ENCODE measurements at regions not wholly inside any gene's neighbourhood (a gene's known extent, or its start where the extent isn't known, plus 50 kb on each side); places are given as distances from the start of the nearest gene placed in this dataset.

DNA sequence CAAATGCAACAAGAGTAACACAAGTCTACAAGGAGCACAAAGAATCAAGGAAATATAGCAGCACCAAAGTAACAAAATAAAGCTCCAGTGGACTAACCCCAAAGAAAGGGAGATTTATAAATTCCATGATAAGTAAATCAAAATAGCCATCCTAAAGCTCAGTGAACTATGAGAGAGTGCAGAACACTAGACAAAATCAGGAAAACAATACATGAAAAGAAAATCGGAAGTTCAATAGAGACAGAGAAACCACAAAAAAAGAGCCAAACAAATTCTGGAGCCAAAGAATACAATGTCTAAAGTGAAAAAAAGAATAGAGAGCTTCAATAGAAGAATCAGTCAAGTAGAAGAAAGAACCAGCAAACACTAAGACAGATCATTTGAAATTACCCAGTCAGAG lies 247.3 kb upstream of the TENT5A start:
- Mint-ChIP-seq H3K9me3 (no peaks in the 10 kb centered on the region), H3K27ac (no peak overlapping the region), H3K27me3 (ENCODE audit: low read depth) (no peaks in the 10 kb centered on the region), H3K36me3 (ENCODE audit: low read depth) (no peaks in the 10 kb centered on the region), H3K4me1 (no peaks in the 10 kb centered on the region), H3K4me3 (no peak overlapping the region)
- TF ChIP-seq, protein P1, sequence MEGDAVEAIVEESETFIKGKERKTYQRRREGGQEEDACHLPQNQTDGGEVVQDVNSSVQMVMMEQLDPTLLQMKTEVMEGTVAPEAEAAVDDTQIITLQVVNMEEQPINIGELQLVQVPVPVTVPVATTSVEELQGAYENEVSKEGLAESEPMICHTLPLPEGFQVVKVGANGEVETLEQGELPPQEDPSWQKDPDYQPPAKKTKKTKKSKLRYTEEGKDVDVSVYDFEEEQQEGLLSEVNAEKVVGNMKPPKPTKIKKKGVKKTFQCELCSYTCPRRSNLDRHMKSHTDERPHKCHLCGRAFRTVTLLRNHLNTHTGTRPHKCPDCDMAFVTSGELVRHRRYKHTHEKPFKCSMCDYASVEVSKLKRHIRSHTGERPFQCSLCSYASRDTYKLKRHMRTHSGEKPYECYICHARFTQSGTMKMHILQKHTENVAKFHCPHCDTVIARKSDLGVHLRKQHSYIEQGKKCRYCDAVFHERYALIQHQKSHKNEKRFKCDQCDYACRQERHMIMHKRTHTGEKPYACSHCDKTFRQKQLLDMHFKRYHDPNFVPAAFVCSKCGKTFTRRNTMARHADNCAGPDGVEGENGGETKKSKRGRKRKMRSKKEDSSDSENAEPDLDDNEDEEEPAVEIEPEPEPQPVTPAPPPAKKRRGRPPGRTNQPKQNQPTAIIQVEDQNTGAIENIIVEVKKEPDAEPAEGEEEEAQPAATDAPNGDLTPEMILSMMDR (IDR thresholded peaks at IDR 0.05; ENCODE audit: unreplicated experiment in 3 of 3): no peak

DNA sequence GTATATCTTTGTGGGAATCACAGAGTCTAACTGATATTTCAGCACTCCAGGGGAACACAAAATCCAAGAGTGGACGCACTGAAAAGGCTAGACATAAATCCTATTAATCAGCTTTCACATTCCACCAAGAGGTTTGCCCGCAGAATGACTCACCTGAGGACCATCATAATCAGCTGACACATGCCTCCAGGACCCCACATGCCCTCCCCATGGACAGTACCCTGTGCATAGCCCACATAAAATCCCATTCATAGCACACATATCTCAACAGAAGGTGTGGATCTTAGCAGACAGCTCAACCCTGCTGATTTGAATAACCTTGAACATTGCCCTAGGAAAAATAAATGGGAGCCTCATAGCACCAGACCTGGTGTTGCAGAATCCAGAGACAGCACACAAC lies 246.8 kb upstream of the TENT5A start:
- TF ChIP-seq, protein P1 (IDR thresholded peaks at IDR 0.05; ENCODE audit: unreplicated experiment in 3 of 3): no peak
- Mint-ChIP-seq H3K27ac (no peak overlapping the region), H3K36me3 (ENCODE audit: low read depth) (no peaks in the 10 kb centered on the region), H3K4me1 (no peaks in the 10 kb centered on the region), H3K9me3 (no peaks in the 10 kb centered on the region), H3K27me3 (ENCODE audit: low read depth) (no peaks in the 10 kb centered on the region), H3K4me3 (no peak overlapping the region)

DNA sequence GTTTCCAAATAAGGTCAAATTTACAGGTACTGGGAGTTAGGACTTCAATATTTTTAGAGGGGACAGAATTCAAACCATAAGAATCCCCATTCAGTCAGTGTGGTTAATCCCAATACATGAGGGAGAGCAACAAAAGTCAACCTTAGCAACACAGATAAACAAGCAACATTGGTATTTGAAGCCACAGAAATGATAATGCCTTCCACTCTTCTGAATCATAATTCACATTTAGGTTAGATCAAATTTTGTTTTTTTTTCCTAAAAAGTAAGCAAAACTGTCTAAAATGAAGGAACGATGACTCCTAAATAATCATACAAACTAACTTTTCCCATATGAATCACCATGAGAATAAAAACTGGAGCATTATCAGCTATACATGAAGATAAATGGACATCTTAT lies 246.0 kb upstream of the TENT5A start:
- Mint-ChIP-seq H3K9me3 (no peaks in the 10 kb centered on the region), H3K4me1 (no peaks in the 10 kb centered on the region), H3K4me3 (no peak overlapping the region), H3K27me3 (ENCODE audit: low read depth) (no peaks in the 10 kb centered on the region), H3K27ac (no peak overlapping the region), H3K36me3 (ENCODE audit: low read depth) (no peaks in the 10 kb centered on the region)
- TF ChIP-seq, protein P1 (IDR thresholded peaks at IDR 0.05; ENCODE audit: unreplicated experiment in 3 of 3): no peak

DNA sequence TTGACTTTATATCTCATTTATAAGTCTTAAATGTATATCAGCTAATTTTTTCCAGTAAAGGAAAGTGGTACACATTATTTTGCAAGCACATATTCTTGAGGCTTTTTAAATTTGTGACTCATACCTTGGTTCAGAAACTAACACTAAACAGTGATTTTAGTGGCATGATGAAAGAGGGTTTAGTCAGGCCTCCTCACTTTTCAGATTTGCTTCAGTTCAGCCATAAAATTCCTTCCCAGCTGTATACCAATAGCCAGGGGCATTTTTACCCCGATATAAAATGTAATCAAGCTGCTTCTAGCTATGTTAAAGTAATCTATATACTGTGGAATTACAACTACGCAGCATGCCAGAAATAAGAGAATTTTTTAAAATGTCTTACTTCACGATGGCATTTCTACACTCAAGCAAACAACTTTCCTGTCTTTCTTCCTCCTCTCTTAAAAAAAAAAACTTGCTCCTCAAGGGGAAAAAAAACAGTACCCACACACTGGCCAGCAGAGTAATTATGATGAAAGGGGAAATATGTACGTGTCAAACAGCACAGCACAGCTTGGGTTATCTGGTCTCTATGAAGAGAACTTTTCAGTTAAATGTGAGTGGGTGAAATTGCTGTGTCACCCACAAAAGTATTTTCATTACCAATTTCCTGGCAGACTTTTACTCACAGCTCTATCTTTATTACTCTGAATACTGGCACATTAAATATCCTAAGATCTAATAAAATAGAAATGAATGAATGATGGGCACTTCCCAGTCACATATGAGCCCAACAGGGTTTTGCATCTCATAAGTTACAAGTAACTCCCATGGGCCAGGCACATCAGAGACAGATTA lies 244.8 kb upstream of the TENT5A start:
- Mint-ChIP-seq H3K4me1 (no peaks in the 10 kb centered on the region), H3K27me3 (ENCODE audit: low read depth) (no peaks in the 10 kb centered on the region), H3K36me3 (ENCODE audit: low read depth) (no peaks in the 10 kb centered on the region), H3K27ac (no peak overlapping the region), H3K4me3 (no peak overlapping the region), H3K9me3 (no peaks in the 10 kb centered on the region)
- TF ChIP-seq, protein P1 (IDR thresholded peaks at IDR 0.05; ENCODE audit: unreplicated experiment in 3 of 3): no peak

DNA sequence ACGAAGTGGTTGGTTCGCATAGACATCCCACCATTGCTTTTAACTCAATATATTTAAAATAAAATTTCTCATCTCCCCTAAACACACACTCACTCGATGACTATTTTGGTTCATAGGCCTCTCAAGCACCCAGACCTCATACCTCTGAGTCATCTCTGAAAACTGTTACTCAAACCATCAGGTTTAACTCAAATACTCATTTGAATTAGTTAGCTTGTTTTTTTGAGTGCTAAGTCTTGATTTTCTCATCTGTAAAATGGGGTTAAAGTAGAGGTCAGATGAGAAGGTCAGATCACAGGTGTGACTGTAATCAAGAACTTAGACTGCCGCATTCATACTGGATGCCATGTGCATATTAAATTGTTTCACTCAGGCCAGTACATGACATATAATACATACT lies 243.9 kb upstream of the TENT5A start:
- H3K36me3 Mint-ChIP-seq (ENCODE audit: low read depth): no peaks in the 10 kb centered on the region
- no peaks in the 10 kb centered on the region for H3K27me3 Mint-ChIP-seq (ENCODE audit: low read depth)
- H3K9me3 Mint-ChIP-seq: no peaks in the 10 kb centered on the region
- no peak overlapping the region for H3K4me3 Mint-ChIP-seq
- TF ChIP-seq, protein P1 (IDR thresholded peaks at IDR 0.05; ENCODE audit: unreplicated experiment in 3 of 3): no peak
- no peak overlapping the region for H3K27ac Mint-ChIP-seq
- no peaks in the 10 kb centered on the region for H3K4me1 Mint-ChIP-seq
